Common myeloid progenitor, CD34-positive (primary cell): ENCODE measurements at regions not wholly inside any gene's neighbourhood (a gene's known extent, or its start where the extent isn't known, plus 50 kb on each side); places are given as distances from the start of the nearest gene placed in this dataset.
A peak's percentile ranks its signal among the peaks of the same experiment; 100 is the strongest.

ENCODE experiments used
- CTCF ChIA-PET: fragments of 350-600 bp; sonication (Branson Sonifier 250); formaldehyde crosslinking; loops from one replicate; lab custom pipeline; 2021; ENCODE audit warnings: antibody characterized with exemption; lab: Charles Lee
- POLR2A ChIA-PET: fragments of 350-600 bp; sonication (Branson Sonifier 250); formaldehyde crosslinking; loops from one replicate; lab custom pipeline; 2021; ENCODE audit warnings: antibody characterized with exemption; lab: Charles Lee
- DNase-seq, 3 donors: peaks; one replicate each; pipeline versions ENCODE4 v3.0.0 to v3.0.0-alpha.2; 2013
- H3K27ac ChIP-seq, 2 experiments: 1 replicate in 1 of 2; 2 replicates in 1 of 2; pipeline ENCODE4 v1.7.0; 2013; ENCODE audit warnings: inconsistent platforms in 2 of 2, low read length in 2 of 2, mild to moderate bottlenecking in 2 of 2, low read depth in 1 of 2, moderate library complexity in 1 of 2; ENCODE audit not compliant: severe bottlenecking in 2 of 2, insufficient read depth in 1 of 2, poor library complexity in 1 of 2
- H3K27me3 ChIP-seq, 5 experiments: replicated peaks in 2 of 5; 1 replicate in 3 of 5; 2 replicates in 2 of 5; pipeline versions ENCODE4 v1.6.1 to v1.7.0; 2013; ENCODE audit warnings: low read length in 4 of 5, mild to moderate bottlenecking in 2 of 5, moderate library complexity in 2 of 5, inconsistent platforms in 1 of 5; ENCODE audit not compliant: insufficient read depth in 5 of 5, control insufficient read depth in 4 of 5
- H3K36me3 ChIP-seq, 4 experiments: 1 replicate in 2 of 4; 2 replicates in 2 of 4; pipeline versions ENCODE4 v1.6.1 to v1.7.0; 2013; ENCODE audit warnings: low read length in 3 of 4, control low read depth in 1 of 4, mild to moderate bottlenecking in 1 of 4; ENCODE audit not compliant: control insufficient read depth in 4 of 4, insufficient read depth in 4 of 4
- H3K4me1 ChIP-seq, 4 experiments: 1 replicate in 3 of 4; 2 replicates in 1 of 4; pipeline versions ENCODE4 v1.6.1 to v1.7.1; 2013; ENCODE audit warnings: low read length in 3 of 4, mild to moderate bottlenecking in 3 of 4, control low read depth in 1 of 4, inconsistent platforms in 1 of 4, moderate library complexity in 1 of 4; ENCODE audit not compliant: control insufficient read depth in 4 of 4, insufficient read depth in 4 of 4; ENCODE audit errors: control extremely low read depth in 1 of 4
- H3K4me3 ChIP-seq, 7 experiments: 1 replicate in 4 of 7; 2 replicates in 3 of 7; pipeline versions ENCODE4 v1.5.1 to v1.7.0; 2013; ENCODE audit warnings: mild to moderate bottlenecking in 7 of 7, low read length in 6 of 7, moderate library complexity in 6 of 7, inconsistent platforms in 2 of 7, low read depth in 2 of 7, control low read depth in 1 of 7; ENCODE audit not compliant: insufficient read depth in 4 of 7, control insufficient read depth in 1 of 7; ENCODE audit errors: extremely low read depth in 1 of 7
- H3K9me3 ChIP-seq, 5 experiments: 1 replicate in 4 of 5; 2 replicates in 1 of 5; pipeline versions ENCODE4 v1.6.1 to v1.7.1; 2013; ENCODE audit warnings: low read length in 4 of 5, mild to moderate bottlenecking in 2 of 5, inconsistent platforms in 1 of 5, low read depth in 1 of 5, moderate library complexity in 1 of 5; ENCODE audit not compliant: control insufficient read depth in 4 of 5, insufficient read depth in 2 of 5; ENCODE audit errors: control extremely low read depth in 1 of 5
- WGBS: methylation state at CpG from one replicate; pipeline ENCODE4 v1.1.5; 2013; ENCODE audit not compliant: insufficient coverage; 5-methylcytosine and 5-hydroxymethylcytosine counted together

DNA sequence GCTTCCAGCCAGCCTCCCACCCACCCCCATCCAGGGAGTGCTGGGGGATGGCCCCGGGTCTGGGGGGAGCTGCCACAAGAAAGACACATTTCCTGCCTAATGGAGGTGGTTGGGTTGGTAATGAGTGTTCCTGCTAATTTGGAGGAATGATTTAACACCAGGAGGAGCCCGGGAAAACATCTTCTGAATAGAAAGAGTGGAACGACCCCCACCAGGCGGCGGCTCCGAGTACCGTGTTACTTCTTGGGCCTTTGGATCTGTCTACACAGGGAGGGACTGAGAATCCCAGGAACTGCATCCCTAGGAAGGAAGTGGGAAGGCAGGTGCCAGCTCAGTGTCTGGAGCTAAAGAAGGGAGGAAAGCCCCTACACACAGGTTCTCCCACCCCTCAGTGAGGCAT, 64.6 kb downstream of the TSPAN17 start:
- ChIA-PET POLR2A (no interaction called here), CTCF (no interaction called here)
- Histone ChIP-seq H3K4me3 (no peak overlapping the region), H3K36me3 (no peaks in the 10 kb centered on the region), H3K9me3 (peaks cover 0 to 17% (median 8%) of the 10 kb centered on the region in 5 experiments), H3K4me1 (no peaks in the 10 kb centered on the region), H3K27ac (no peak overlapping the region), H3K27me3 (peaks cover 0 to 77% (median 28%) of the 10 kb centered on the region in 5 experiments)
- DNase-seq, result no peak
- WGBS, result 29% methylated on average over 6 of the region's 7 CpGs

GRCh38 chr5:176712546-176713304, 65.4 kb downstream of the TSPAN17 start:
- Histone ChIP-seq H3K4me3 (no peak overlapping the region), H3K36me3 (no peaks in the 10 kb centered on the region), H3K9me3 (peaks cover 0 to 17% (median 8%) of the 10 kb centered on the region in 5 experiments), H3K4me1 (no peaks in the 10 kb centered on the region), H3K27me3 (peaks cover 0 to 85% (median 25%) of the 10 kb centered on the region in 5 experiments), H3K27ac (no peak overlapping the region)
- POLR2A ChIA-PET, result no interaction called here
- CTCF ChIA-PET, result interaction anchor here (1.0 kb wide), 1 partner anchor 10 kb away, joined by 3 read pairs; no protein-coding TSS in a partner anchor
- WGBS, result 32% methylated on average over 13 of the region's 17 CpGs
- no peak for DNase-seq

DNA sequence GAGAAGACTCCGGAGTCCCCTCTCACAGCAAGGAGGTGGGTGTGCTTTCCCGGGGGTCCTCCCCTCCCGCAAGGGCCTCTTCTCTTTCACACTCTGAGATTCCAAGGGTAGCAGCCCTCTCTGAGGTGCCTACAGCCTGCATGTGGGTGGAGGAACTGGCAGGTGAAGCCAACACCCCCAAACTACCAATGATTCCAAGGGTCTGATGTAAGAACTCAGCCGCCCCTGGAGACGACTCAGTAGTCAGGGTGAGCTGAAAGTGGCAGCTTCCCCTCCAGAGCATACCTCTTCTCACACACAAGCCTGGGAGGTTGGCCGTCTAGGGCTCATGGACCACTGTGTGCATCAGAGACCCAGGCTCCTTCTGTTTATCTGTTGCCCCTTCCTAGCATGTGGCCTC, 66.1 kb downstream of the TSPAN17 start:
- CTCF ChIA-PET, result interaction anchor here (1.0 kb wide), 1 partner anchor 9 kb away, joined by 3 read pairs; no protein-coding TSS in a partner anchor
- WGBS, result 81% methylated on average over 1 of the region's 6 CpGs

GRCh38 chr5:176714067-176714466, 66.8 kb downstream of the TSPAN17 start:
- Histone ChIP-seq H3K4me3 (no peak overlapping the region), H3K27me3 (peaks cover 0 to 86% (median 27%) of the 10 kb centered on the region in 5 experiments), H3K4me1 (no peaks in the 10 kb centered on the region), H3K27ac (no peak overlapping the region), H3K9me3 (peaks cover 0 to 17% (median 8%) of the 10 kb centered on the region in 5 experiments), H3K36me3 (no peaks in the 10 kb centered on the region)
- no peak for DNase-seq
- 92% methylated on average over 4 of the region's 4 CpGs for WGBS
- ChIA-PET CTCF (no interaction called here), POLR2A (interaction anchor here (1.2 kb wide), 1 partner anchor 34 kb away, joined by 3 read pairs; no protein-coding TSS in a partner anchor)

More for the DNA sequence above, 66.1 kb downstream of the TSPAN17 start:
- no peak for DNase-seq
- H3K9me3 ChIP-seq, result peaks cover 0 to 17% (median 8%) of the 10 kb centered on the region in 5 experiments
- no peak overlapping the region for H3K27ac ChIP-seq
- no peaks in the 10 kb centered on the region for H3K36me3 ChIP-seq
- no peak overlapping the region for H3K4me3 ChIP-seq
- no peaks in the 10 kb centered on the region for H3K4me1 ChIP-seq
- POLR2A ChIA-PET, result interaction anchor here (1.2 kb wide), 1 partner anchor 33 kb away, joined by 3 read pairs; no protein-coding TSS in a partner anchor
- H3K27me3 ChIP-seq, result peaks cover 0 to 86% (median 25%) of the 10 kb centered on the region in 5 experiments

- 56% methylated on average over 4 of the region's 4 CpGs for WGBS
- CTCF ChIA-PET, result interaction anchor here (1.1 to 1.4 kb wide), 3 partner anchors 11 to 56 kb away, joined by 3 to 4 read pairs (median 4); no protein-coding TSS in a partner anchor
- peak in 1 of 3 donors; percentile 11 for DNase-seq
- no peaks in the 10 kb centered on the region for H3K36me3 ChIP-seq
- no peaks in the 10 kb centered on the region for H3K4me1 ChIP-seq
- peaks cover 0 to 91% (median 22%) of the 10 kb centered on the region in 5 experiments for H3K27me3 ChIP-seq
- H3K9me3 ChIP-seq, result peaks cover 0 to 17% (median 8%) of the 10 kb centered on the region in 5 experiments
- POLR2A ChIA-PET, result no interaction called here
- H3K27ac ChIP-seq, result no peak overlapping the region
- H3K4me3 ChIP-seq, result no peak overlapping the region
Measured at GRCh38 chr5:176716320-176716719, 69.0 kb downstream of the TSPAN17 start.

- DNase-seq, result no peak
- CTCF ChIA-PET, result no interaction called here
- no peak overlapping the region for H3K4me3 ChIP-seq
- H3K27me3 ChIP-seq, result peaks cover 0 to 89% (median 24%) of the 10 kb centered on the region in 5 experiments
- no peaks in the 10 kb centered on the region for H3K4me1 ChIP-seq
- WGBS, result 52% methylated on average over 14 of the region's 14 CpGs
- H3K36me3 ChIP-seq, result no peaks in the 10 kb centered on the region
- no peak overlapping the region for H3K27ac ChIP-seq
- POLR2A ChIA-PET, result no interaction called here
- H3K9me3 ChIP-seq, result peaks cover 0 to 6% (median 0%) of the 10 kb centered on the region in 5 experiments
Measured at GRCh38 chr5:176719113-176719739, 71.9 kb downstream of the TSPAN17 start.
